ENCODE measurements at regions not wholly inside any gene's neighbourhood (a gene's known extent, or its start where the extent isn't known, plus 50 kb on each side); places are given as distances from the start of the nearest gene placed in this dataset.
A peak's percentile ranks its signal among the peaks of the same experiment; 100 is the strongest.

GRCh38 chr15:31526916-31527690, 200.5 kb downstream of the KLF13 start:
- Histone ChIP-seq H3K9me3 (ENCODE audit: control insufficient read depth in 4 of 4, insufficient read depth in 3 of 4, low read length in 3 of 4) (no peaks in the 10 kb centered on the region), H3K27me3 (ENCODE audit: control insufficient read depth in 3 of 3, insufficient read depth in 3 of 3, low read length in 2 of 3) (no peaks in the 10 kb centered on the region), H3K27ac (ENCODE audit: low read depth in 1 of 2, low read length in 1 of 2) (no peak overlapping the region), H3K4me1 (ENCODE audit: control insufficient read depth in 5 of 5, insufficient read depth in 5 of 5, low read length in 5 of 5) (no peaks in the 10 kb centered on the region), H3K36me3 (ENCODE audit: control insufficient read depth in 4 of 4, insufficient read depth in 4 of 4, low read length in 4 of 4) (no peaks in the 10 kb centered on the region), H3K9ac (ENCODE audit: insufficient read depth in 1 of 2, low read length in 2 of 2) (no peak overlapping the region), H3K4me3 (no peak overlapping the region)
- DNase-seq (peak in 1 of 3 donors; percentile 3), ATAC-seq (ENCODE audit: insufficient read depth, low FRiP score) (no peak)
- no peak for TF ChIP-seq CTCF (IDR thresholded peaks at IDR 0.05; ENCODE audit: control extremely low read depth, extremely low read depth)
- 79 to 84% methylated on average over 15 of the region's 15 CpGs for WGBS, 2 donors

GRCh38 chr15:31528846-31529245, 202.2 kb downstream of the KLF13 start:
- no peak for DNase-seq
- Histone ChIP-seq H3K4me1 (ENCODE audit: control insufficient read depth in 5 of 5, insufficient read depth in 5 of 5, low read length in 5 of 5) (no peaks in the 10 kb centered on the region), H3K9ac (ENCODE audit: insufficient read depth in 1 of 2, low read length in 2 of 2) (no peak overlapping the region), H3K9me3 (ENCODE audit: control insufficient read depth in 4 of 4, insufficient read depth in 3 of 4, low read length in 3 of 4) (no peaks in the 10 kb centered on the region), H3K27ac (ENCODE audit: low read depth in 1 of 2, low read length in 1 of 2) (no peak overlapping the region), H3K4me3 (no peak overlapping the region), H3K36me3 (ENCODE audit: control insufficient read depth in 4 of 4, insufficient read depth in 4 of 4, low read length in 4 of 4) (no peaks in the 10 kb centered on the region), H3K27me3 (ENCODE audit: control insufficient read depth in 3 of 3, insufficient read depth in 3 of 3, low read length in 2 of 3) (no peaks in the 10 kb centered on the region)
- no peak for TF ChIP-seq CTCF (IDR thresholded peaks at IDR 0.05; ENCODE audit: control extremely low read depth, extremely low read depth)
- no peak for ATAC-seq (ENCODE audit: insufficient read depth, low FRiP score)
- 97 to 100% methylated on average over 2 of the region's 2 CpGs for WGBS, 2 donors

GRCh38 chr15:31537770-31538592, 211.3 kb downstream of the KLF13 start:
- Histone ChIP-seq H3K4me3 (no peak overlapping the region), H3K9ac (ENCODE audit: insufficient read depth in 1 of 2, low read length in 2 of 2) (no peak overlapping the region), H3K4me1 (ENCODE audit: control insufficient read depth in 5 of 5, insufficient read depth in 5 of 5, low read length in 5 of 5) (no peaks in the 10 kb centered on the region), H3K27ac (ENCODE audit: low read depth in 1 of 2, low read length in 1 of 2) (no peak overlapping the region), H3K9me3 (ENCODE audit: control insufficient read depth in 4 of 4, insufficient read depth in 3 of 4, low read length in 3 of 4) (no peaks in the 10 kb centered on the region), H3K36me3 (ENCODE audit: control insufficient read depth in 4 of 4, insufficient read depth in 4 of 4, low read length in 4 of 4) (no peaks in the 10 kb centered on the region), H3K27me3 (ENCODE audit: control insufficient read depth in 3 of 3, insufficient read depth in 3 of 3, low read length in 2 of 3) (peaks cover 0 to under 1% (median 0%) of the 10 kb centered on the region in 3 donors)
- no peak for TF ChIP-seq CTCF (IDR thresholded peaks at IDR 0.05; ENCODE audit: control extremely low read depth, extremely low read depth)
- DNase-seq (no peak), ATAC-seq (ENCODE audit: insufficient read depth, low FRiP score) (no peak)
- 81 to 85% methylated on average over 14 of the region's 14 CpGs for WGBS, 2 donors

All from lung (tissue), 11 donors.